Mesenchymal stem cell (in vitro differentiated cells and primary cell): ENCODE measurements at regions not wholly inside any gene's neighbourhood (a gene's known extent, or its start where the extent isn't known, plus 50 kb on each side); places are given as distances from the start of the nearest gene placed in this dataset.

ENCODE experiments used
- DNase-seq: peaks from one replicate; pipeline ENCODE4 v3.0.0-alpha.2; 2013
- H2AFZ ChIP-seq: one replicate; pipeline ENCODE4 v1.6.1; 2013; ENCODE audit warnings: low read depth, mild to moderate bottlenecking, control low read depth, inconsistent platforms, low read length, moderate library complexity
- H2AK5ac ChIP-seq: 2 replicates; pipeline ENCODE4 v1.6.1; 2013; ENCODE audit warnings: low read length, moderate library complexity, mild to moderate bottlenecking, inconsistent platforms; ENCODE audit not compliant: severe bottlenecking
- H2BK120ac ChIP-seq: one replicate; pipeline ENCODE4 v1.6.1; 2013; ENCODE audit warnings: low read depth, mild to moderate bottlenecking, inconsistent platforms, low read length, moderate library complexity
- H2BK12ac ChIP-seq, 2 experiments: one replicate each; pipeline ENCODE4 v1.6.1; 2013; ENCODE audit warnings: inconsistent platforms in 2 of 2, low read length in 2 of 2, mild to moderate bottlenecking in 2 of 2, moderate library complexity in 2 of 2, control low read depth in 1 of 2
- H2BK15ac ChIP-seq: one replicate; pipeline ENCODE4 v1.6.1; 2013; ENCODE audit warnings: mild to moderate bottlenecking, low read depth, inconsistent platforms; ENCODE audit not compliant: poor library complexity, severe bottlenecking
- H2BK5ac ChIP-seq: 2 replicates; pipeline ENCODE4 v1.6.1; 2013; ENCODE audit warnings: low read depth, mild to moderate bottlenecking, low read length, control low read depth, inconsistent platforms; ENCODE audit not compliant: poor library complexity, severe bottlenecking
- H3K14ac ChIP-seq, 2 experiments: one replicate each; pipeline ENCODE4 v1.6.1; 2013; ENCODE audit warnings: inconsistent platforms in 2 of 2, low read length in 2 of 2, control low read depth in 1 of 2, mild to moderate bottlenecking in 1 of 2, moderate library complexity in 1 of 2
- H3K18ac ChIP-seq, 2 experiments: one replicate each; pipeline ENCODE4 v1.6.1; 2013; ENCODE audit warnings: inconsistent platforms in 2 of 2, low read length in 2 of 2, control low read depth in 1 of 2, low read depth in 1 of 2, mild to moderate bottlenecking in 1 of 2
- H3K23ac ChIP-seq, 2 experiments: one replicate each; pipeline ENCODE4 v1.6.1; 2013; ENCODE audit warnings: inconsistent platforms in 2 of 2, low read length in 2 of 2, mild to moderate bottlenecking in 2 of 2, moderate library complexity in 2 of 2, control low read depth in 1 of 2
- H3K27ac ChIP-seq: 2 replicates; pipeline ENCODE4 v1.5.1; 2013; ENCODE audit warnings: mild to moderate bottlenecking, moderate library complexity, low read length, control low read depth, inconsistent platforms; ENCODE audit not compliant: poor library complexity, severe bottlenecking
- H3K27me3 ChIP-seq, 2 experiments: 2 replicates each; pipeline versions ENCODE4 v1.6.1 to v1.7.0; 2013; ENCODE audit warnings: low read length in 2 of 2, mild to moderate bottlenecking in 2 of 2, moderate library complexity in 2 of 2, control low read depth in 1 of 2, inconsistent platforms in 1 of 2; ENCODE audit not compliant: control insufficient read depth in 1 of 2, insufficient read depth in 1 of 2
- H3K36me3 ChIP-seq, 2 experiments: 2 replicates each; pipeline versions ENCODE4 v1.6.1 to v1.7.0; 2013; ENCODE audit warnings: low read length in 2 of 2, control low read depth in 1 of 2, inconsistent platforms in 1 of 2, low read depth in 1 of 2, mild to moderate bottlenecking in 1 of 2; ENCODE audit not compliant: insufficient read depth in 2 of 2, control insufficient read depth in 1 of 2
- H3K4ac ChIP-seq, 2 experiments: one replicate each; pipeline ENCODE4 v1.6.1; 2013; ENCODE audit warnings: inconsistent platforms in 2 of 2, low read length in 2 of 2, mild to moderate bottlenecking in 2 of 2, moderate library complexity in 2 of 2, control low read depth in 1 of 2, low read depth in 1 of 2
- H3K4me1 ChIP-seq: 2 replicates; pipeline ENCODE4 v1.6.1; 2013; ENCODE audit warnings: low read depth, low read length, control low read depth; ENCODE audit not compliant: control insufficient read depth, insufficient read depth
- H3K4me2 ChIP-seq: 2 replicates; pipeline ENCODE4 v1.6.1; 2013; ENCODE audit warnings: low read length, mild to moderate bottlenecking, inconsistent platforms; ENCODE audit not compliant: poor library complexity, severe bottlenecking
- H3K4me3 ChIP-seq, 2 experiments: 2 replicates each; pipeline versions ENCODE4 v1.5.1 to v1.7.0; 2013; ENCODE audit warnings: low read length in 2 of 2, mild to moderate bottlenecking in 2 of 2, control low read depth in 1 of 2, low read depth in 1 of 2; ENCODE audit not compliant: insufficient read depth in 1 of 2
- H3K79me1 ChIP-seq: replicated peaks from 2 replicates; pipeline ENCODE4 v1.6.1; 2013; ENCODE audit warnings: mild to moderate bottlenecking, control low read depth, low read length, inconsistent platforms; ENCODE audit not compliant: poor library complexity, severe bottlenecking
- H3K9ac ChIP-seq: 2 replicates; pipeline ENCODE4 v1.7.0; 2013; ENCODE audit warnings: mild to moderate bottlenecking, low read length, moderate library complexity
- H3K9me3 ChIP-seq: 2 replicates; pipeline ENCODE4 v1.7.0; 2013; ENCODE audit warnings: mild to moderate bottlenecking, low read length; ENCODE audit not compliant: control insufficient read depth
- H4K8ac ChIP-seq: one replicate; pipeline ENCODE4 v1.6.1; 2013; ENCODE audit warnings: inconsistent platforms, mild to moderate bottlenecking, low read length, moderate library complexity
- H4K91ac ChIP-seq: one replicate; pipeline ENCODE4 v1.6.1; 2013; ENCODE audit warnings: mild to moderate bottlenecking, low read length, inconsistent platforms
- WGBS: methylation state at CpG from one replicate; pipeline ENCODE4 v1.1.7; 2013; ENCODE audit warnings: mixed read lengths; 5-methylcytosine and 5-hydroxymethylcytosine counted together

DNA sequence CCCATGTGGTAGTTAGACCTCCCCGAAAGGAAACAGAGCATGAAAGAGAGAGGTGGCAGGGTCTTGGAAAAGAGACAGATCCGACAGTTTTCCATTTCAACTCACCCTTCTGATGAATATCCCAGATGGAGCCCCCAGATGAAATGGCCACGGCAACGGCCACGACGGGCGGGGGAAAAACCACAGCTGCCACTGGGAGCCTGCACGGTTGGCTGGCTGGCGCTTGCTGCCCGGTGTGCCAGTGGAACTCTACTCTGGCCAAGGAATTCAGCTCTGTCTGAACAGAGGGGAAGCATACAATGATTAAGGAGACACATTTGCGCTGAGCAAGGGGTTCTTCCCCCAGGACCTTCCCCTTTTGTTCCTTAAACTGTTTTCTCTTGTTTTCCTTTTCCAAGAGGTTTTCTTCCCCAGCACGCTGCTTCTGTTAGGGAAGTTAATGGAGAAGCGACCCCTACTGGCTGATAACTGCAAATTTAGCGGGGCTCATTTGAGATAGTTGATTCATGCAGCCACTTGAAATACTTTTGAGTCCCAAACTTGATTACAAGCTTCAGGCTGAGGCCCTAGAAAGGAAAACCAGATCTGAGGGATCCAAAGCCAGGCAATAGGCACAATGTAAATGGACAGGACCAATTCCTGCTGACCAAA lies 1122.5 kb downstream of the NCAM2 start:
- no peak overlapping the region for H2BK5ac ChIP-seq
- no peak overlapping the region for H3K18ac ChIP-seq
- H2AFZ ChIP-seq: no peak overlapping the region
- H3K79me1 ChIP-seq: no peaks in the 10 kb centered on the region
- H4K8ac ChIP-seq: no peak overlapping the region
- no peak overlapping the region for H2BK120ac ChIP-seq
- H3K4me3 ChIP-seq: no peak overlapping the region
- H3K9me3 ChIP-seq: no peaks in the 10 kb centered on the region
- H3K4ac ChIP-seq: no peak overlapping the region
- no peaks in the 10 kb centered on the region for H3K36me3 ChIP-seq
- H2AK5ac ChIP-seq: no peak overlapping the region
- H3K4me1 ChIP-seq: no peaks in the 10 kb centered on the region
- 70% methylated on average over 12 of the region's 14 CpGs for WGBS
- H3K27me3 ChIP-seq: no peaks in the 10 kb centered on the region
- H3K23ac ChIP-seq: no peak overlapping the region
- no peak overlapping the region for H3K9ac ChIP-seq
- H3K4me2 ChIP-seq: no peak overlapping the region
- DNase-seq: no peak
- H3K27ac ChIP-seq: no peak overlapping the region
- H2BK12ac ChIP-seq: no peak overlapping the region
- no peak overlapping the region for H4K91ac ChIP-seq
- no peak overlapping the region for H2BK15ac ChIP-seq
- no peak overlapping the region for H3K14ac ChIP-seq

DNA sequence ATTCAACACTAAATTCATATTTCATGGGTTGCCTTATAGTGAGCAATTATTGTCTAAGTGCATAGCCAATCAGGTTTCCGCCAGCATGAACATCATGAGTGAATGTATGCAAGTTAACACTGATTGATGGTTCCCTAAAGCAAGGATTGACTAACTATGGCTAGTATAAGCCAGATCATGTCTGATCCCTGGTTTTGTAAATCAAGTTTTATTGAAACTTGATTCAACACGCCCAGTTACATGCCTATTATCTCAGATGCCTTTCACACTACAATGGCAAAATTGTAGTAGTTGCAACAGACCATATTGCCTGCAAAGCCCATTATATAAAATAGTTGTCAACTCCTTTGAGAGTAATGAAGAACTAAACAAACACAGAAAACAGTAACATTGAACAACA lies 1127.4 kb downstream of the NCAM2 start:
- no peaks in the 10 kb centered on the region for H3K36me3 ChIP-seq
- H2BK5ac ChIP-seq: no peak overlapping the region
- H3K4me1 ChIP-seq: no peaks in the 10 kb centered on the region
- no peak overlapping the region for H3K23ac ChIP-seq
- H2BK120ac ChIP-seq: no peak overlapping the region
- WGBS: 90% methylated on average over 2 of the region's 2 CpGs
- H2AFZ ChIP-seq: no peak overlapping the region
- no peaks in the 10 kb centered on the region for H3K9me3 ChIP-seq
- H4K91ac ChIP-seq: no peak overlapping the region
- no peak overlapping the region for H3K9ac ChIP-seq
- no peak for DNase-seq
- no peak overlapping the region for H4K8ac ChIP-seq
- no peak overlapping the region for H2AK5ac ChIP-seq
- no peak overlapping the region for H3K4me2 ChIP-seq
- H3K4ac ChIP-seq: no peak overlapping the region
- H3K27me3 ChIP-seq: no peaks in the 10 kb centered on the region
- no peak overlapping the region for H3K4me3 ChIP-seq
- no peak overlapping the region for H3K27ac ChIP-seq
- H3K14ac ChIP-seq: no peak overlapping the region
- H2BK12ac ChIP-seq: no peak overlapping the region
- no peak overlapping the region for H3K18ac ChIP-seq
- H3K79me1 ChIP-seq: no peaks in the 10 kb centered on the region
- H2BK15ac ChIP-seq: no peak overlapping the region

DNA sequence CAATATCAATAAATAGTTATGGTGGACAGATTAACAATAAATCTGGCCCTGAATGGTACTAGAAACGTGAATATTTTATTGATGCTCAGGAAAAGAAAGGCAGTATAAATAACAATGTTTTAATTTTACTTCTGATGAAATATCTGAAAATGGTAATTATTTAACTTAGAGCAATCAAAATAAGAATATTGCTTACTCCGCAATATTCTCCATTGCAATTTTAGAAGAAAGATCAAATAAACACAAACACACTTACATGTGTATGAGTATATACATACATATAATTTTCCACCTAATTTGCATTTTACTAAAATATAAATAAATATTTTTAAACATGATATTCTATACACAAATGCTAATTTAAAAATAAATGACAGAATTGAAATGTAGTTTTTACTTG lies 1130.5 kb downstream of the NCAM2 start:
- H2AK5ac ChIP-seq: no peak overlapping the region
- H4K91ac ChIP-seq: no peak overlapping the region
- no peak overlapping the region for H3K27ac ChIP-seq
- no peak overlapping the region for H3K4me2 ChIP-seq
- H3K9me3 ChIP-seq: no peaks in the 10 kb centered on the region
- H2BK15ac ChIP-seq: no peak overlapping the region
- H3K4me1 ChIP-seq: no peaks in the 10 kb centered on the region
- H3K23ac ChIP-seq: no peak overlapping the region
- no peak overlapping the region for H2BK120ac ChIP-seq
- H4K8ac ChIP-seq: no peak overlapping the region
- no peak overlapping the region for H3K4me3 ChIP-seq
- H2BK12ac ChIP-seq: no peak overlapping the region
- no CpG with 5 or more reads among the region's 2 CpGs for WGBS
- H3K18ac ChIP-seq: no peak overlapping the region
- H2BK5ac ChIP-seq: no peak overlapping the region
- no peak overlapping the region for H2AFZ ChIP-seq
- no peaks in the 10 kb centered on the region for H3K27me3 ChIP-seq
- no peak overlapping the region for H3K4ac ChIP-seq
- H3K36me3 ChIP-seq: no peaks in the 10 kb centered on the region
- no peak for DNase-seq
- no peaks in the 10 kb centered on the region for H3K79me1 ChIP-seq
- no peak overlapping the region for H3K14ac ChIP-seq
- no peak overlapping the region for H3K9ac ChIP-seq

DNA sequence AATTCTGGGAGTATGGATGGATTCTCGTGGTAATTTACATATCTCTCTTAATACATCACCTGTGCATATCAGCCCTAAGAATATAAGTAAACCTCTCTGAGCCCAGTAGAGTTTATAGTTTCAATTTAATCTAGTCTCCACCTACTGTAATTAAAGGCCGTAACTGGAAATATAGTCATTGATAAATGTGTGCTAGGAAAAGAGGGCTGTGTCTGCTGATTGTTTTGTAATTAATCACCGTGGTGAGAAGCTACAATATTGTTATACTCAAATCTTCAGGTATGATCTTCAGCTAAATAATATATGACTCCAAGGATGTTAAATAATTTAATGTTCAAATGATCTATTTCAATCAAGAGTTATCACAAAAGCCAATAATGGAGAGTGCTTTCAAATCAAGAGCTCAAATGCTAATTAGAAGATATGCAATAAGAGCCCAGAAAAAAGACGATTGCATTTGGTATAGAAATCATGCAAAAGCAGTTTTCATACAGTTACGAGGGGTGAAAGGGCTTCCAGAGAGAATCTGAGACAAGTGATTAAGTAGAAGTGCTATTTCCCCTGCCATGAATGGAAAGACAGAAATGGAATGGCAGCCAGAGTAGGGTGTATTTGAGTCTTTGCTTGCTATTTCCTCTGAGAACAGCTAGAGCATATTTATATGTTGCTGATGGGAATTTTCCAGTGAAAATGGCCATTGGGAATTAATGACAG lies 1134.3 kb downstream of the NCAM2 start:
- WGBS: 62% methylated on average over 2 of the region's 5 CpGs
- no peak overlapping the region for H2BK5ac ChIP-seq
- no peak for DNase-seq

More for the DNA sequence above, 1134.3 kb downstream of the NCAM2 start:
- Histone ChIP-seq H2AK5ac (no peak overlapping the region), H2AFZ (no peak overlapping the region), H3K4me1 (no peaks in the 10 kb centered on the region), H3K4ac (no peak overlapping the region), H3K27me3 (no peaks in the 10 kb centered on the region), H3K14ac (no peak overlapping the region), H3K27ac (no peak overlapping the region), H4K91ac (no peak overlapping the region), H3K36me3 (no peaks in the 10 kb centered on the region), H3K4me2 (no peak overlapping the region), H3K9me3 (no peaks in the 10 kb centered on the region), H3K79me1 (no peaks in the 10 kb centered on the region), H2BK15ac (no peak overlapping the region), H3K23ac (no peak overlapping the region), H2BK12ac (no peak overlapping the region), H3K4me3 (no peak overlapping the region), H2BK120ac (no peak overlapping the region), H4K8ac (no peak overlapping the region), H3K9ac (no peak overlapping the region), H3K18ac (no peak overlapping the region)
